HG03103 (cell line): ENCODE measurements at regions not wholly inside any gene's neighbourhood (a gene's known extent, or its start where the extent isn't known, plus 50 kb on each side); places are given as distances from the start of the nearest gene placed in this dataset.
"Not testable (repeated sequence)": the region's sequence is repeated elsewhere in the genome, so short reads cannot be mapped to it uniquely, and the experiment has no call there.

Experiments used
- ATAC-seq: cut with Tn5 transposase; IDR thresholded peaks from one replicate; pipeline ENCODE4 v1.9.1; 2021; ENCODE audit warnings: low read depth; ENCODE audit not compliant: unreplicated experiment

DNA sequence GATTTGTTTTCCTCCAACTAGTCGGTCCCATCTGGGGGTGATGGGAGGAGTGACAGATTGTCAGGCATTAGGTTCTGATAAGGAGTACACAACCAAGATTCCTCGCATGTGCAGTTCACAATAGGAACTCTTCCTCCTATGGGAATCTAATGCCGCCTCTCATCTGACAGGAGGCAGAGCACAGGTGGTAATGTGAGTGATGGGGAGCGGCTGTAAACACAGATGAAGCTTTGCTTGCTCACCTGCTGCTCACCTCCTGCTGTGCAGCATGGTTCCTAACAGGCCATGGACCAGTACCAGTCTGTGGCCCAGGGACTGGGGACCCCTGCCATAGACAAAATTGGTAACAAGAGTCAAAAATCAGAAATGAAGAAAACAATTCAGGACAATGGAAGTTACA is 173.3 kb upstream of the HMHB1 start:
- no peak for ATAC-seq

DNA sequence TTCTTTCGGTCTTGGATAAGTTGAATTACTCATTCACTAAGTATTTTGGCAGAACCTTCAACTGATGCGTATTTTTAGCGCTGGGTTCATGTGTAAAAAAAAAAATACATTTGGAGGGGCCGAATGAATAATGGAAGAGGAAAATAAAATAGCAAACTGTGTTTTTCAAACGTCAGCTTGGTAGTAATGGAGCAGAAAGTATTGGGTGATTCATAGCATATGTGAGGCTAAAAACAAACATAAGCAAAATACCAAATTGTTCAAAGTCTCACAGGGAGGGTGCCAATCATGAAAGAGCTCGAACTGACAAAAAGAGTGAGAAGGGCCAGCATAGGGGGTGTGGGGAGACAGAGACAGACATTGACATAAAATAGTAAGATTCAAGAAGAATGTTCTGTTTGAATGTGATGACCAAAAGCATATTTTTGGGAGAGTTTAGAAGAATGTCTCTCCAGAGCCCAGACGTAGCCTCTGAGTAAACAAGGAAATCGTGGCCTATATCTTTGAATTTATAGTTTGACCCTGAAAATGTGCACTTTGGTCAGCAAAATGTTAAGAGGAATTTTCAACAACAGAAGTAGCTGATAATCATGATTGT is 174.9 kb upstream of the HMHB1 start:
- no peak for ATAC-seq

DNA sequence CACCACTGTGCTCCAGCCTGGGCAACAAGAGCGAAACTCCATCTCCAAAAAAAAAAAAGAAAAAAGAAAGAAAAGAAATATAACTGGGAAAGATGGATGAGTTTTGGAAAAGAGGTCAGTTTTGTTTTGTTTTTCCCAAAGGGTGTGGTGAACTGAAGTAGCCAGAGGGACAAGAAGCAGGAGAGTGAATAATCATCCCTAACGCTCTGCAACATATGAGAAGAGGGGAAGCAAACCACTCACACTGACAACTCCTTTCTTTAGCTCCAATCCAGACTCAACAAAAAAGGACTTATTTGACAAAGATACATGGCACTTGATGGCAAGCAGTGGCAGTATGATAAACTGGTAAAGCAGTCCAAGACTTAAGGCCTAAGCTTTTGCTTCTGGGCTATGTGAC is 176.1 kb upstream of the HMHB1 start:
- ATAC-seq = no peak

DNA sequence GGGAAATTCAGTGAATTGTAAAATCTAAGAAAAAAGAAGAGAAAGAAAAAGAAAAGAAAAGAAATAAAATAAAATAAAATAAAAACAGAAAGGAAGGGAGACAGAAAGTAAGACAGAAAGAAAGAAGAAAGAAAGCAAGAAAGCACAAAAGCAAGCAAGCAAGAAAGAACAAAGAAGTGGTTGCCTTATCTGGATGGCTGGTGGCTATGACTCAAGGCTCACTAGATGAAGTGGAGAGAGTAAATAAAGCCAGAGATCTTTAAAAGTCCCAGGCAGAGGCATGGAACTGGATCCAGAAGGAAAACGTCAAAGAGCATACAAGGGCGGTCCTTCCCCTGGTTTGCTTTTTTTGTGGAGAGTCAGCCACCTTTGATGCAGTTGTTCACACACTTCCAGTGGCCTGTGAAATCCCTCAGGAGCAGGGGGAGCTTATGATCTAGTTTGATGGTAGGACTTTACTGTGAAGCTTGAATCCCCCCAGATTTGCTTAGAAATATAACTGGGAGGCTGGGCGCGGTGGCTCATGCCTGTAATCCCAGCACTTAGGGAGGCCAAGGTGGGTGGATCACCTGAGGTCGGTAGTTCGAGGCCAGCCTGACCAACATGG is 176.7 kb upstream of the HMHB1 start:
- ATAC-seq = no peak

DNA sequence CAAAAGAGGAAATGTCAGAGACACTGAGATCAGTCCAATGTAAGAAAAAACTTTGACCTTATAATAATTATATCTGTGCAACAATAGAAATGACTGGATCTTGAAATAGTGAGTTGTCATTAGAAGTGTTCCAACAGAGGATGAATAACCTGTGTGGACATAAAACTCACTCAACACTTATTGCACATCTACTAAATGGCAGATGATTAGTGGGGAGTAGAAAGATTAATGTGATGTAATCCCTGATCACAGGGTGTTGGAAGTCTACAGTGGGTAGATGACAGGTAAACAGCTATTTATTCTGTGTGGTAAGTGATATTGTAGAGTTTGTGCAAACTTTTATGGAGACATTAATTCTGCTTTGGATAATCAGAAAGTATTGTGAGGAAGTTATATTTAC is 177.3 kb upstream of the HMHB1 start:
- no peak for ATAC-seq

DNA sequence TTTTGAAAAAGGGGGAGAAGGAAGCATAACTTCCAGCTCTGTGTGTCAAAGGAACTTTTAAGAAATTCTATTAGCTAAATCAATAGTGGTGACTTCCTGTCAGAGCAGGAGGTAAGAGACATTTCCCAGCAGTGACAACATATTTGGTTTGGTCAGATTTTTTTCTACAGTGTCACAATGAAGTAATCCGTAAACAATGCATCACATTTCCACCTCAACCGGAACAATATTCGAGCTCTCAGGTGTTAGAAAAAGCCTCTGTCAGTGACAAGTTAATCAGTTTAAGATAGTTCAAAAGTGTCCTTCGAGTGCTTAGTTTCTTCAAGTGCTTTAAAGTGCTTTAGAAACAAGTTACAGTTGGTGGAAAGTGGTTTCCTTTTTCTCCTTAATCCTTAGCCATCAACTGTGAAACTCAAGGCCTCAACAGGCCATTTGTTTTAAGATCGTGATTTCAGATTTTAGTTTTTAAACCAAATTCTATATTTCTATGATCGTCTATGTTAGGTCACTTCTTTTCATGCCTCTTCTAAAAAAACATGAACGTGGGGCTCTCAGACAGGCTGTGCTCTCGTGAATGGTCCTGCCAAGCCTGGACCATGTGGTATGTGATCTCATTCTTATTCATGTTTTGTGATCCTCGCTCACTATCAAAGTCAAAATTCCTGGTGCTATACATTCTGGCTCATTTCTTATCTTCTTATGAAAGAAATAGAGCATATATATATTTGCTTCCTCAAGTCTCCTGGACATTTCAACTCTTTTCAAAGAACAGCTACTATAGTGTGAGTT is 181.9 kb upstream of the HMHB1 start:
- no peak for ATAC-seq

DNA sequence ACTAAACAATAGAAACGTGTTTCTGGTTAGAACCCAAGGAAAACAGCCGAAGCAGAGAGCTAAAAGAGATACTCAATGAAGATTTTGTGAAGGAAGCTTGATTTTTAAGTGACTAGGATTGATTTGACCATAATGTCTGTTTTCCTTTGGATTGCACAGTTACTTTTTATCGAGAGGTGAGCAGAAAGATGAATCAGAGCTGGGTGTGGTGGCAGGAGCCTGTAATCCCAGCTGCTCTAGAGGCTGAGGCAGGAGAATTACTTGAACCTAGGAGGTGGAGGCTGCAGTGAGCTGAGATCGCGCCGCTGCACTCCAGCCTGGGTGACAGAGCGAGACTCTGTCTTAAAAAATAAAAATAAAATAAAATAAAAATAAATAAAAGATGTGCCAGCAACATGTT is 186.9 kb upstream of the HMHB1 start:
- not testable (repeated sequence) for ATAC-seq

DNA sequence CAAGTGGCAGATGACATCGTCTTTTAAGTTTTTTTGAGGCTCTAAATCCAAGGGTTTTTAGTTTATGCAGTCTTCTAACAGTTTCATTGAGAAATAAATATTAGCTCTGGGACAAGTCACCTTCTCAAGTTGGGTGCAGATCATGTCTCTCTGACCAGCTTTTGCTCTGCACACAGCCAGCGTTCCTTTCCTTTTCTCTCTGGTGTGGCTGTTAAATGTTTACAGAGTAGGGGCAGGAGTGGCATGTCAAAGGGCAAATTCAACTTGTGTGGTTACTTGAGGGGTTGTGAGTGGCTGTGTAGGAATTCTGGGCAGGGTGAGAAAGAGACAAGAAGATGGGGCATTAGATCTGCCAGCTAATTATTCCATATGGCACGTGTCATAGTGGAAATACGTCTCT is 187.5 kb upstream of the HMHB1 start:
- no peak for ATAC-seq

DNA sequence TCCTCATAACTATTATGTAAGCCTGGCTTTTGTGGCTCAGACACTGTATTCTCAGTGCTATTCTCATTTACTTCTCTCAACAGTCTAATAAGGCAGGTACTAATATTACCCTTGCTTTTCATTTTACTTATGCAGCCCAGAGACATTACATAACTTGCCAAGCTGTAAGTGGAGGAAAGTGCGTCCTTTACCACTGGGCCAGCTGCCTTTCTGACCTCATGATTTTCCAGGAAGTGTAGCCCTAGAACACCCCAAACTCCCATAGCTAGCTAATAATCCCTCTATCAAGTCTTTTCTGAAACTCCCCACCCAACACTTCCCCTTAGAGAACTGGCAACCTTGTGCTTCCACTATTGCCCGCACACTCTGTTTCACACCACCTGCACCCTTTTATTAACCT is 192.9 kb upstream of the HMHB1 start:
- no peak for ATAC-seq

DNA sequence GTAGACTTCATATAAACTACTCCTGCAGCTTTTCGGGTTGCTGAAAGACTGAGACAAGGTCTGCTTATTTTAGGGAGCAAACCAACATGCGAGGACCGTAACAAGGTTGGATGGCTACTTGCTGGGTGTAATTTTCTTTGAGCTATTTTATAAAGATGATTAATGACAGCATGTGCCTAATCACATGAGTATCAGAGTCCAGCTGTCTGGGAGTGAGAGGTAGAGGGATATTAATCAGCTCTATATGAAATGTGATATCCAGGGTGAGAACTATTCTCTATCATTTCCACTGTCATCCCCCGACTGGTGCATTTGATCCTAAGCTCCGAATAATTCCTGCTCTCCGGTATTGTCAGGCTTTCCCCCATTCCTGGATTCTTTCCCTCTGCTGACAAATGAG is 193.8 kb upstream of the HMHB1 start:
- ATAC-seq = no peak

DNA sequence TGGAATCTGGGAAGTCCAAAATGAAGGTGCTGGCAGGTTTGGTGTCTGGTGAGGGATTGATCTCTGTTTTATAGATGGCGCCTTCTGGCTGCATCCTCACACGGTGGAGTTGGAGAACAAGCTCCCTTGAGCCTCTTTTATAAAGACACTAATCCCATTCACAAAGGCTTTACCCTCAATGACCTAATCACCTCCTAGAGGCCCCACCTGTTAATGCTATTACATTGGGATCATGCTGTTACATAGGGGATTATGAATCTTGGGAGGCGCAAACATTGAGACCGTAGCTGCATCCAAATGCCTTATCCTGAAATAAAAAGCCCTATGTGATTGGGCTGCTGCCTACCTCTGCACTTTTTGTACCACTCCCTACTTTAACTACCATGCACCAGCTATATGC is 197.1 kb upstream of the HMHB1 start:
- no peak for ATAC-seq

DNA sequence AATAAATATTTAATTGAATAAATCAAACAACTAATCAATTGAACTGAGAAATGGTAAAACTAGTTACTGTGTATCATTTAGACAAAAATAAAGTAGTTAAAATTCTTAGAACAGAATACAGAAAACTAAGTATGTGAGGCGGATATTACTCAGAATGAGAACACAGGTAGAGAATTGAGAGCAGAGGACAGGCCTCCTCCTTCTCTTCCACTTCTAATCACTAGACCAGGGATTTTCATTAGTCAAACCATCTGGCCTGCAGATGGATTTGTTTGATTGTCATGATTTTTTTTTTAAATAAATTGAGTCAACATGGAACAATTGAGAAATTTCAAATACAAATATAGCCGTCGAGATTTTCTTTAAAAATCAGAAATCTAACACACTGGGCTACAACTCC is 198.6 kb upstream of the HMHB1 start:
- peak; percentile 65 for ATAC-seq

DNA sequence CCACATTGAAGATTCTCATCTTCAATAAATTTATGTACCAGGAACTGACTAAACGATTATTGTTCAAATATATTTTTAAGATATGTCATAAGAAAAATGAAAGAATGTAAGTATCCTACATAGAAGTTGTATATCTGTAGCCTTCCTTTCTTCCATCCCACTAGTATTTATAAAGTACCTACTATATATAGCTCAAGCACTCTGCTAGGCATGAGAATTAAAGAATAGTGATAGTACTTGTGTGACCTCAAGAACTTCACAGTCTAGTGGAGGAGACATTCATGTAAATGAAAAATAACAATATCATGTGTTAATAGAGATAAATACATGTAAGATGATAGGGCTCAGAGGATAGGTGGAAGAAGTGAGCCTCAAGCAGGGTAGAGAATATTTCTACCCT is 201.0 kb upstream of the HMHB1 start:
- ATAC-seq = no peak

DNA sequence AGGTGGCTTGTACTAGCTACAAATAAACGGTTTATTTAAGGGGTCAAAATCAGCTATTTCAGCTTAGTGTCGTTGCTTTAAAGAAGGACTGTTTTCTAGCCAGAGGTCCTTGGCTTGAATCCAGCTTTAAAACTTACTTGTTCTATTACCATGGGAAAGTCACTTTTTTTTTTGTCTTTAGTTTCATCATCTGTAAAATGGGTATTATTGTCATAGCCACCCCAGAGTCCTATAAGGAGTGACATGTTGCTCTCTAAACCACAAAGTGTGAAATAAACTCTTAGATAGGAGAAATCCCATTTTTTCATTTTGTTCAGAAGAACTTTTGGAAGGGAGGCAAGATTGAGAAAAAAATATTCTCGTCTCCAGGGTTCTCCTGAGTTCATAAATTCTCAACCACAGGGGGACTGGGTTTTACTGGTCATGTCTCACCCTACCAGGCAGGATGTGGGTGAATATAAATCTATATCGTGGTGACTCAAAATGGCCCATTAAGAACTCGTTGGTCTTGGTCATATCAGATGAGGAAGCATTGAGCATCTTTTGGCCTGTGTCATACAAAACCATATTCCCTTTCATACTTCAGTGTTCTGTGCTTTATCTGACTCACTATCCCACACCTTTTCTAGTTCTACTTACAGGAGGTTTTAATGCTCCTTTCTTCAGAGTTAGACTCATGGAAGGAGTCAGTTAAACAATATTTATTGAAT is 202.7 kb upstream of the NR3C1 start:
- peak; percentile 81 for ATAC-seq

DNA sequence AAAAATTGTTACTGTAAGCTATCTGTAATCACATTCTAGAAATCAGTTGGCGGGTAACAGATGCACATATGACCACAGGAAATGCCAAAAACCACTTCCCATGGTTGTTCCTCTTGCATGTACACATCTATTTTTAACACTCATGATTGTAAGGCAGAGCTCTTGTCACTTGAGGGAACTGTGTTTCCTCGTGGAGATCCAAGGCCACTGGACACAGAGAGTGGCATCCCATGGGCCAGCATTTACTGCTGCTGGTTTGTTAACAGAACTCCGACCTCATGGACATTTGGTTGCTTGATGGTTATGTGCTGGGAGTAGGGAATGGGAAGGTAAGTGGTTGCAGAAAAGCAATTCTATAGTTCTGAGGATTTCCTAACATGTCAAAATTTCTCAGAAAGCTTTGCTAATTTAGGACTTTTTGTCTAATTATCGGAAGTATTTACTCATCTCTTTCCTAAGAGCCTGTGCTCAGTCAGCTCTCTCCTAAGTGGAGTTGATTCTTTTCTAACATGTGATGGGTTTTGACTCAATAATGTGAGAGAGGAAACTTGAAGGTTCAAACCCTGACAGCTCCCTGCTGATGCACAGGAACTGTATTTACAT is 202.0 kb upstream of the NR3C1 start:
- ATAC-seq = peak; percentile 53

DNA sequence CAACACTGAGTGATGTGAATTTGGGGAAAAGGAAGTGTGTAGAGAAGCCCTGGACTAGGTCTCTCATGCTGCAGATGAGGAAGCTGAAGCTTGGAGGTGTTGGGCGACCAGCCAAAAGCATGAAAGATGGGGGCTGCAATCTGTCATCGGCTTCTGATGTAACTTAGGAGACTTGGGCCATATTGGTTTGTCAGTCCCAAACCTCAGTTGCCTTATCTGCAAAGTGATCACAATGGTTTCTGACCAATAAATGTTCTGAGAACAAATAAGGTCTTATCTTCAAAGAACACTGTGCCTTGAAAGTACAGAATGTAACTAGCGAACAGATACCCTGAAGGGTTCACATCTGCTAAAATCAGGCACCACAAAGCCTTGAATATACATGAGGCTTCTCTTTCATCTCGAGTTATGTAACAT is 198.4 kb upstream of the NR3C1 start:
- ATAC-seq = no peak

DNA sequence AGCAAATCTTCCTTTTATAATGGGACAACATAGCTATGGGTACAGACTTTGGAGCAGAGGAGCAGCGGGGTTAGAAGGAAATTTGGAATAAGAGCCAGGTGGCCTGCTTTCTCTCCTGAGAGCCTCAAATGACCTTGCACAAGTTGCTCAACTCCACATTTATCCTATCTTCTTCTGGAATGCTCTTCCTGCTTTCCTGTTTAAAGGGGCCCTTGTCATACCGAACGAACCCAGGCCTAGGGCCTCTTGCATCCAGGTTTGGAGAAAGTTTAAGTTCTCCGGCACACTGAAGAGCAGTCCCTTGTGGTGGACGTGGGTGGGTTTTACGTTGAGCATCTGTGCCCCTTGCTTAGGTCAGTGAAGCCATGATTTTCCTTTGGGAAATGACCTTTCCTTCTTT is 197.9 kb upstream of the NR3C1 start:
- no peak for ATAC-seq

DNA sequence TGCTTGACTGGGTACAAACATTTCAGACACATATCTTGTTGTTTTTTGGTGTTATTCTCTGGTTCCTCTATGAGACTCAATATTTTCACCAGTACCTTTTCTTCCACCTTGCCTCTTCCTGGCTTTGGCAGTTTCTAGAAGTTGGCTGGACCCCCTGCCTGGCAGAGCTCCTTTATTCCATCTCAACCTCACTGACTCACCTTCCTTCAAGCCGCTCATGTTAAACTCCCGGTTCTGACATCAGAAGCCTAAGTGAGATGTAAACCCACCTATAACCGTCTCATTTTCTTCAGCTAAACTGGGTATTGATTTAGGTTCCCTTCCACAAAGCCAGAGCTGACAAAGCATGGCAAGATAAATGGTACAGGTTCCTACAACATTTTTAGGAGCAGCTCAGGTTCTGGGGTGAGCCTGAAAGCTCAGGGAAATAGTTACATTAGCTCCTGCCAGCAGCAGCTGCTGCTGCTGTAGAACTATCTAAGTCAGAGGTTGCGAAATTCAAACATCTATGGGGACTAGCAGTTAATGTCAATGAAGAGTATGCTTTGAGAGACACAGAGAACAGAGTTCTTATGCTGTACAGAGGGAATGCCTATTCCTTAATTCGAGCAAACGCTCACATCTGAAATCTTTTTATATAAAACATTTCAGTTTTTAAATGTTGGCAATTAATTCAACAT is 197.1 kb upstream of the NR3C1 start:
- ATAC-seq = no peak

DNA sequence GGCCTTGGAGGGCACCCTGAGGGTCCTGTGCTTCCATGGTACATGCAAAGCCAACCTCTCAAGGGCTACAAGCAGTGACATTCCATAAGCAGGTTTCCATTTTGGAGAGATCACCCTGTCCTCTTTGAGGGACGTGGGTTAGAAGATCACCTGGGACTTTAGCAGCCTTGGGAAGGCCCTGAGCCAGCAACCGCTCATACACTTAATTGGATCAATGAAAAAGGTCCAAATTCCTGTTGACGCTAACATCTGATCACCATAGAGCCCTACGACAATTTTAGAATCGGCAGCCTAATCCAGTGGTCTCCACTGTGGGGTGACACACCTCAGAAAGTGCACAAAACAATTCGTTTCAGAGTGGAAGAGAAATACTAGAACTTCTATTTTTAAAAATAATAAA is 196.0 kb upstream of the NR3C1 start:
- no peak for ATAC-seq

DNA sequence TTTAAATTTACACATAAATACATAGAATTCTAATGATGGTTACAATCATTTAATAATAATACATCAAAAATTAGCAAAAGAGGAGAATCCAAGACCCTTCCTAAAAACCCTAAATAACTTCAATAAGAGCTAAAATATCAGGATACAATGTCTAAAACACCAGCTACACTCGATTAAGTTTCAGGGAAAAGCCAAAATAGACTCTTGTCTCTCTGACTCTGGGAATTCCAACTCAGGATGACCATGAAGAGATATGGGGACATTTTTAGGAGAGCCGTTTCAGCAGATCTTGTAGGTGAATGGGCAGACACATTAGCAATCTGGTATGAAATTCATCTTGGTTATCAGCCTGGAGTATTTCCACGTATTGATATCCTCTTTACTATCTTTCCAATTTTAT is 193.3 kb upstream of the NR3C1 start:
- no peak for ATAC-seq
